KG1 (cell line): ENCODE measurements at regions not wholly inside any gene's neighbourhood (a gene's known extent, or its start where the extent isn't known, plus 50 kb on each side); places are given as distances from the start of the nearest gene placed in this dataset.
"Not testable (repeated sequence)": the region's sequence is repeated elsewhere in the genome, so short reads cannot be mapped to it uniquely, and the experiment has no call there.

ENCODE experiments used
- DNase-seq: peaks from one replicate; lab custom pipeline; 2025; lab: John Stamatoyannopoulos, UW

DNA sequence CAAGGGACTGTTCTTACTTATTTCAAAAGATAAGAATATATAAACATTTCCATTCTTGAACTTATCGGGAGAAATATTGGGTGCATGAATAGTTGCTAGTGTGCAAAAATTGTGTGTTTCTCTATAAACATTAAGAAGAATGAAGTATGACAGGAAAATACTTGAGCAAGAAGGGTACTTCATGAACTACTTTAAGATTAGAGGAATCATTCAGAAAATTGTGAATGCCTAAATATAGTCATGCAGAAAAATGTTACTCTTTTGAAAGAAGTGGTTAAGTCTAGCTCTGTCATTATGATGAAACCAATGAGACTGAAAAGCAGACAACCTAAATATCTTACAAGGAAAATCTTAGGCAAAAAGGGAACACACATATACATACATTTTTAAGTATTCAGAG, 207.8 kb upstream of the PCDH18 start:
- DNase-seq = no peak

DNA sequence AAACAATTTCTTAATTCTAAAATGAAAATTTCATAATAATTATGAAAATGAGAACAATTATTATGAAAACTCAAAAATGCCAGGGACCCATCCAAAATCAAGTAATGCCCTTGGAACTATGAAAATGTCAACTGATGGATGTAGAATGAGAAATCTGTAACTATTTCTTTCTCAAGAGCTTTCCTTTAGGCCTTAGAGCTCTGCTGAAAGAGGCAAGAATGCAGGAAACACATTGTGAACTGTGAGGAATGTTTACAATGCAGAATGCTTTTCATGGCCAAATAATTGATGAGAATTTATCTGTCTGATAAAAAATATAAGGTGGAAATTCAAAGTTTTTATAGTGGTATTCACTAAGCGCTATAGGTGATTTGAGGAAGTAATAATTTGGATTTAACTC, 207.1 kb upstream of the PCDH18 start:
- no peak for DNase-seq

- DNase-seq = no peak
Measured at GRCh38 chr4:137738375-137738990, 206.2 kb upstream of the PCDH18 start.

DNA sequence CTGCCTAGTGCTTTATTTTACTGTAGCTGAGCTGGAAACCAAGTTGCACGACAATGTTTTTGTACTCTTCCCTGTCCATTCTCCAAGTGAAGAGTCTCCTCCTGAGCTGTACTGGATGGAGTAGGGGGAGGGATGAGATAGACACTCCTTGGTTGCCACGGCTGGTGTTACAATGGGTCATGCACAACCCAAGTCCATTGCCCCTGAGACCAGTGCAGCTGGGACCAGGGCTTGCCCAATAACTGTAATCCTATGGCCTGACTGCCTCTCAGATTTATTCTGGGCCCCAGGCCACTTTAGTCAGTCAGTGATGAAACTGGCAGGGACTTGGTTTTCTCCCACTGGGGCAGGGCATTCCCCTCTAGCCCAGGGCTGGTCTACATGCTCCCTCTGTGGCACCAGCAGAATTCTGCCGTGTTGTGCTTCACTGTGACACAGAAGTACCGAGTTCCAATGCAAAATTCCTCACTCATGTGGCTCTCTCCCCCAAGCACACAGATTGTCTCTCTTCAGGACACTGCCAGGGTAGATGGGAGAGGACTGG, 203.3 kb upstream of the PCDH18 start:
- DNase-seq = no peak

GRCh38 chr4:137733174-137734141, 201.2 kb upstream of the PCDH18 start:
- not testable (repeated sequence) for DNase-seq

DNA sequence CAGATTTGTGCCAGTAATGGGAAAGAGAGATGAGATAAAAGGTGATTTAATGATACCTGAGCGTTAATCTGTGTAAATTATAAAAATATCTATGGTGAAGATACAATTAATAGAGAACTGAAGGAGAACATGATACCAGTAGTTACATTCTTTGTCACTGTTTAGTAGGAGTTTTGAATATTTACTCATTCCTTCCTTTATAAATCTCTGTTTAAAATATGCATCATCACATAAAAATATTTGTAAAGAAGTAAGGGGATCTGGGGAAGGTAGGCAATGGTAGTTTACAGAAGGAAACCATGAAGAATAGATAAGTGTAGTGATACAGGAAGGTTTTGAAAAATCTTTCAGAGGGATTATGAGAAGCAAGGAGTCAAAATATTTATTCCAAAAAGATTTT, 190.6 kb upstream of the PCDH18 start:
- DNase-seq = no peak

DNA sequence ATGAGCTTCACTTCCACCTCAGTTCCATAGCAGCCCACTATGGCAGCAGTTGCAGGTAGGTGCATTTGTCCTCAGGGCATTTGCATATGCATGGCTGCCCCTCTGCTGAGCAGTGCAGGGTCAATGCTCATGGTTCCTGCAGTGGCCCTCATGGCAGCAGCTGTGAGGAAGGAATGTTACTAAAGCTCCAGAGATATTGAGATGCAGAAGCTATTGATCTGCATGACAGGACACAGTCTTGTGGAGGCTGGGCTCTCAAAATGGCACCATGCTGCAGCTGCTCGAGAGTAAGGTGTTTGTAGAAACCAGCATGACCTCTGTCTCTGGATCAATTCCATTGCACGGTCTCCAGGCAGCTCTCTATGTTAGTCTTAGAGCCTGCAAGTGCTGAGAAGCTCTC, 179.2 kb upstream of the PCDH18 start:
- DNase-seq = no peak

DNA sequence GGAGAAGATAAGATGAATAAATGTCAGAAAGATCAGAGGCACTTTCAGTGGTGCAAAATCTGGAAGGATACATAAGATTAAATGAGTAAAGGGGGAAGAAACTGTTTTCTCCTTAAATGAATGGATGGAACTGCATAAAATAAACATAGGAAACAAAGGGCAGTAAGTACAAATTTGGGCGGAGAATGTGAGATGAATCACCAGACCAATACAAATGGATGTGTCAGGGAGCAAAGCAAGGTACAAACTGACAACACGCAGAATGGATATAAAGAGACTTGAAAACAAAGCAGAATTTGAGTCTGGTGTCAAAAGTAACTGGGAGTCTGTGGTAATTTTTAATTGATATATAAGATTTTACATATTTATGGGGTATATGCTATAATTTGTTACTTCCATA, 175.3 kb upstream of the PCDH18 start:
- no peak for DNase-seq

DNA sequence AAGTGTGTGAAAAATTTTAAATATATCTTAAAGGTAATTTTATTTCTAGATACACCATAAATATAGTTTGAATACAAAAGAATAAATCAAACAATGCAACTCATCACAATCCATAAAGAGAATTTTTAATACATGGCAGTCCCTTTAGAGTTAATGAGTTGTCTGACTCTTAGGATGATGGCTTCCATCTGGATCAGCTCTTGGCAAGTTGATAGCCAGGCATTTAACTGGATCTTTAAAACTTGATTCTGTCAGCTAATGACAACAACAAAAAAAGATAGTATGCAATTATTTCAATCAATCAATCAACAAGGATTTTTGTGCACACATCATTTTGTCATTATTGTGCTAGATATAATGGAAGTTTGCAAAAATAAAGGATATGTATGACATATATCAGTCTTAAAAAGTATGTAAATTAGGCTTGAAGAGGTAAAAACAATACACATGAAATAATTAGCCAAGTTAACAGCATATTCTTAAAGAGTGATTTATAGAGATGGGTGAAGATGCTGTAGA, 174.9 kb upstream of the PCDH18 start:
- DNase-seq = no peak

GRCh38 chr4:137705171-137705783, 173.0 kb upstream of the PCDH18 start:
- no peak for DNase-seq

GRCh38 chr4:137703195-137703594, 170.9 kb upstream of the PCDH18 start:
- DNase-seq = no peak

DNA sequence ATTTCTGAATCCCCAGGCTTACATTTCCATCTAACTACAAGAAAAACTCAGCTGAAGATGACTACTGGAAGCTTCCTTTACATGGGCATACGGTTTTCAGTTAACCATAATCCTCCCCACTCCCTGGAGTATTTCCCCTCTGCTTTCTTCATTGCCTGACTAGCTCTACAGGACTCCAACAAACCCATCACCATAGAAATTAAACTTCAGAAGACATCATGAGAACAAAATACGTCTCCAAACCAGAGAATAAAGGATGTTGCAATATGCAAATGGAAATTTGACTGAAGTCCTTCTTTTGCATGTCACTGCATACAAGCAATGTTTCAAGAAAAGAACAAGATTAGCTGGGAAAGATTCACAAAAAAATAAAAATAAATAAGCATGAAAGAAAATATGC, 170.2 kb upstream of the PCDH18 start:
- no peak for DNase-seq

GRCh38 chr4:137701401-137701800, 169.1 kb upstream of the PCDH18 start:
- no peak for DNase-seq

- DNase-seq = no peak
Measured at GRCh38 chr4:137700751-137701150, 168.5 kb upstream of the PCDH18 start.

DNA sequence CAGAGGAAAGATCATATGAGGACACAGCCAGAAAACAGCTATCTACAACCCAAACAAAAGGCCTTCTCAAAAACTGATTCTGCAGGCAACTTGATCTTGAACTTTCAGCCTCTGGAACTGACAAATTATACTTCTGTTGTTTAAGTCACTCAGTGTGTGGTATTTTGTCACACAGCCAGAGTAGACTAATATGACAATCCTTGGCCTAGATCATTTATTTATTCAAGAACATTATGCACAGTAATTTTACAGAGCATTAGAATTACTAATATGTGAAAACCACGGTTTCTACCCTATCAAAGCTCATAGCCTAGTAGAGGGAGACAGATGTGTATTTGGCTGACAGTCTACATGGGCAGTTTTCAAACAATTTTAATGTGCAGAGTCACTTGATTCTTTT, 167.8 kb upstream of the PCDH18 start:
- DNase-seq = no peak

GRCh38 chr4:137694138-137694537, 161.8 kb upstream of the PCDH18 start:
- DNase-seq = no peak

DNA sequence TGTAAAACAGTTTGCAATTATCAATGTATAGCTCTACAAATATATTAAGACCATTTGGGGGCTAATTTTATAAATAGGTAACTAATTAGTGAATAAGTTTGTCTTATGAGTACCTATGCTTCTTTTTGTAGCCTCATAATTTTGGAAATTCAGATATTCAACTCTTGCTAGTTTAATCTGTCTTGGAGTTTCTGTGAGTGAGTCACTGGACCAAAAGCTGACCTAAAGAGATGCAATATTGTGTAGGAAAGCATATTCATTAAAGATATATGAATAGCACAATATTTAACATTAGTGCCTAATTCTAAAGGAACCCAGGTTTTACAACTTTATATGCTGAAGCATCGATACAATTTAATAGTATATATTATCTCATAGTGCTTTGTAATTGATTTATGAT, 161.3 kb upstream of the PCDH18 start:
- DNase-seq = no peak

DNA sequence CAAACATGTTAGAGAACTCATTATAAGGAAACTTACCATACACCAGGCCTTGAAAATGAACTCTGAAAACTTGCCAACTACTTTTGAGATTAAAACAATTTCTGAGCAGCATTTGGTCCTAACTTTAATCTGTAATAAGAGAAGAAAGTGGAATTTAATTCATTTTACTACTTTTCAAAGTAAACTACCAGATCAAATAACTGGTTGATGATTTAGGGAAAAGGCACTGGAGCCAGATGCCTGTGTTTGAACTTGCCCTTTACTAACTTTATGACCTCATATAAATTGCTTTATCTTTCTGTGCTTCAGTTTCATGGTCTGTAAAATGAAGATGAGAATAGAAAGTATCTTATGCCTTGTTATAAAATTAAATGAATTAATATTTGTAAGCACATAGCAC, 159.9 kb upstream of the PCDH18 start:
- DNase-seq = no peak

GRCh38 chr4:137688651-137689050, 156.4 kb upstream of the PCDH18 start:
- no peak for DNase-seq

DNA sequence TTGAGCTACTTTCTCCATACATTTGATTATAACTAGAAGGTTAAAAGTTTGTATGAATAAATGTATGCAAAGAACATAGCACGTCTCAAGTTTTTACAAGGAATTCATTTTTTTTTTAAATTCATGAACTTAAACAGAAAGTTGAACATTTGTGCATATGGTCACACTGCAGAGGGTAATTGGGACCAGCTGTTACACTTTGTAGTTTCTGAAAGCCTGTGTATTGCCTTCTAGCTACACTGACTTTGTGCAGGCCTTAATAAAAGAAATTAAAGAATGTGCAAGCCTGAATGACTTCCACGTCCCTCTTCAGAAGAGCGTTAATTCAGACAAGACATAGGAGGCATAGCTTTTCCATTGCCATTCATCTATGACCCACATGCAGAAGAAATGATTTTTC, 153.1 kb upstream of the PCDH18 start:
- no peak for DNase-seq

DNA sequence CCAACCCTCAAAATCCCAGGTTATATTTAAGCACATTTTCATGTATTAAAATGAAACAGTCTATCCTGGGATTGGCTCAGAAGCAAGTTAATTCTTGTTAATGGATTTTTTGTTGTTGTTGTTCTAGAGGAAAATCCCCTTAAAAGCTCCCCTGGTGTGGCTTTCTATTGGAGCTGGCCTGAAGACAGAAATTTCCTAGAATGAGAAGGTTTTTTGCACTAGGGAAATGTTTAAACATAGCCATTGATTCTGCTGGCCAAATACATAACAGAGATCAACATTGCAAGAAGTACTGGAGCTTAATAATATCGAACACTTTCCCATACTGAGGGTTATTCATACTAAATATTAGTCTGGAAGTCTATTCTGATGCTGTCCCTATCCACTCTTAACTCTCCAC, 148.8 kb upstream of the PCDH18 start:
- no peak for DNase-seq

GRCh38 chr4:137678796-137679195, 146.5 kb upstream of the PCDH18 start:
- no peak for DNase-seq

- DNase-seq = no peak
Measured at GRCh38 chr4:137677863-137678262, 145.6 kb upstream of the PCDH18 start.
